H9 (cell line): ENCODE measurements at regions not wholly inside any gene's neighbourhood (a gene's known extent, or its start where the extent isn't known, plus 50 kb on each side); places are given as distances from the start of the nearest gene placed in this dataset.

Source experiments
- DNase-seq: peaks from one replicate; pipeline ENCODE4 v3.0.0-alpha.2; 2017
- H2AFZ ChIP-seq: one replicate; pipeline ENCODE4 v1.6.1; 2013; ENCODE audit warnings: mild to moderate bottlenecking, low read length, control low read depth, moderate library complexity
- H2AK5ac ChIP-seq: 2 replicates; pipeline ENCODE4 v1.6.1; 2013; ENCODE audit warnings: low read length, control low read depth, mixed read lengths; ENCODE audit not compliant: insufficient read length
- H2BK120ac ChIP-seq: one replicate; pipeline ENCODE4 v1.6.1; 2013; ENCODE audit warnings: low read depth, mild to moderate bottlenecking, low read length, control low read depth, inconsistent platforms; ENCODE audit not compliant: poor library complexity, severe bottlenecking
- H2BK12ac ChIP-seq: 2 replicates; pipeline ENCODE4 v1.6.1; 2013; ENCODE audit warnings: low read length, control low read depth, mixed read lengths, low read depth; ENCODE audit not compliant: insufficient read length
- H2BK15ac ChIP-seq: 2 replicates; pipeline ENCODE4 v1.6.1; 2013; ENCODE audit warnings: low read depth, low read length, control low read depth
- H2BK20ac ChIP-seq: one replicate; pipeline ENCODE4 v1.6.1; 2013; ENCODE audit warnings: low read depth, mild to moderate bottlenecking, low read length, control low read depth, inconsistent platforms; ENCODE audit not compliant: poor library complexity, severe bottlenecking
- H2BK5ac ChIP-seq: 2 replicates; pipeline ENCODE4 v1.6.1; 2013; ENCODE audit warnings: low read length, control low read depth, mixed read lengths; ENCODE audit not compliant: insufficient read length
- H3K14ac ChIP-seq: 2 replicates; pipeline ENCODE4 v1.6.1; 2013; ENCODE audit warnings: low read length, control low read depth; ENCODE audit not compliant: insufficient read depth
- H3K18ac ChIP-seq: 2 replicates; pipeline ENCODE4 v1.6.1; 2013; ENCODE audit warnings: low read depth, mild to moderate bottlenecking, mixed read lengths, low read length, control low read depth; ENCODE audit not compliant: insufficient read length
- H3K23ac ChIP-seq: 2 replicates; pipeline ENCODE4 v1.6.1; 2013; ENCODE audit warnings: low read length, control low read depth, mixed read lengths, low read depth; ENCODE audit not compliant: insufficient read length
- H3K23me2 ChIP-seq: 2 replicates; pipeline ENCODE4 v1.6.1; 2013; ENCODE audit warnings: low read depth, mild to moderate bottlenecking, mixed read lengths, low read length, control low read depth; ENCODE audit not compliant: insufficient read length, poor library complexity, severe bottlenecking
- H3K27ac ChIP-seq: 2 replicates; pipeline ENCODE4 v1.5.1; 2013; ENCODE audit warnings: low read length, control low read depth, mixed read lengths, low read depth; ENCODE audit not compliant: insufficient read length
- H3K27me3 ChIP-seq: 2 replicates; pipeline ENCODE4 v1.6.1; 2013; ENCODE audit warnings: low read length, control low read depth, inconsistent platforms; ENCODE audit not compliant: insufficient read depth
- H3K4ac ChIP-seq: 2 replicates; pipeline ENCODE4 v1.6.1; 2013; ENCODE audit warnings: low read depth, mild to moderate bottlenecking, control low read depth, inconsistent platforms, low read length, moderate library complexity
- H3K4me1 ChIP-seq: 2 replicates; pipeline ENCODE4 v1.6.1; 2013; ENCODE audit warnings: low read length, control low read depth, inconsistent platforms; ENCODE audit not compliant: insufficient read depth
- H3K4me2 ChIP-seq: 2 replicates; pipeline ENCODE4 v1.6.1; 2013; ENCODE audit warnings: low read length, control low read depth, mixed read lengths; ENCODE audit not compliant: insufficient read length, insufficient read depth
- H3K56ac ChIP-seq: 2 replicates; pipeline ENCODE4 v1.6.1; 2013; ENCODE audit warnings: low read depth, mild to moderate bottlenecking, mixed read lengths, low read length, control low read depth; ENCODE audit not compliant: insufficient read length
- H3K79me1 ChIP-seq: 2 replicates; pipeline ENCODE4 v1.6.1; 2013; ENCODE audit warnings: low read depth, mild to moderate bottlenecking, moderate library complexity, low read length, control low read depth, inconsistent platforms; ENCODE audit not compliant: insufficient read depth, poor library complexity, severe bottlenecking
- H3K79me2 ChIP-seq: 2 replicates; pipeline ENCODE4 v1.6.1; 2013; ENCODE audit warnings: low read length, control low read depth, inconsistent platforms; ENCODE audit not compliant: insufficient read depth
- H3K9ac ChIP-seq: 2 replicates; pipeline ENCODE4 v1.6.1; 2013; ENCODE audit warnings: low read length, control low read depth, mixed read lengths; ENCODE audit not compliant: insufficient read length; ENCODE audit errors: extremely low read depth
- H3K9me3 ChIP-seq: one replicate; pipeline ENCODE4 v1.6.1; 2013; ENCODE audit warnings: low read depth, low read length, inconsistent platforms; ENCODE audit not compliant: control insufficient read depth
- H3T11ph ChIP-seq: one replicate; pipeline ENCODE4 v1.6.1; 2013; ENCODE audit warnings: mild to moderate bottlenecking, low read length, control low read depth, inconsistent platforms
- H4K20me1 ChIP-seq: one replicate; pipeline ENCODE4 v1.6.1; 2013; ENCODE audit not compliant: control insufficient read depth, insufficient read length, insufficient read depth
- H4K5ac ChIP-seq: 2 replicates; pipeline ENCODE4 v1.6.1; 2013; ENCODE audit warnings: low read depth, mild to moderate bottlenecking, mixed read lengths, low read length, control low read depth; ENCODE audit not compliant: insufficient read length
- H4K8ac ChIP-seq: replicated peaks from 2 replicates; pipeline ENCODE4 v1.6.1; 2013; ENCODE audit warnings: low read length, control low read depth, mixed read lengths, low read depth; ENCODE audit not compliant: insufficient read length
- H4K91ac ChIP-seq: 2 replicates; pipeline ENCODE4 v1.6.1; 2013; ENCODE audit warnings: low read depth, mild to moderate bottlenecking, moderate library complexity, mixed read lengths, low read length, control low read depth; ENCODE audit not compliant: insufficient read length
- H3K27ac Mint-ChIP-seq, 3 experiments: 2 replicates in 2 of 3; 3 replicates in 1 of 3; pipeline ENCODE4 v1.8.0; 2020 to 2021; ENCODE audit warnings: mixed read lengths in 3 of 3, mild to moderate bottlenecking in 1 of 3, moderate library complexity in 1 of 3
- H3K27me3 Mint-ChIP-seq: 2 replicates; pipeline ENCODE4 v1.8.0; 2021; ENCODE audit warnings: low read depth, mild to moderate bottlenecking, moderate library complexity, mixed read lengths
- H3K36me3 Mint-ChIP-seq, 3 experiments: 2 replicates in 2 of 3; 3 replicates in 1 of 3; pipeline ENCODE4 v1.8.0; 2020 to 2021; ENCODE audit warnings: low read depth in 3 of 3, mixed read lengths in 3 of 3; ENCODE audit not compliant: insufficient read depth in 1 of 3
- H3K4me1 Mint-ChIP-seq, 2 experiments: 2 replicates each; pipeline ENCODE4 v1.8.0; 2020; ENCODE audit warnings: mixed read lengths in 2 of 2
- H3K4me3 Mint-ChIP-seq, 2 experiments: 2 replicates in 1 of 2; 3 replicates in 1 of 2; pipeline ENCODE4 v1.8.0; 2020 to 2021; ENCODE audit warnings: mild to moderate bottlenecking in 2 of 2, mixed read lengths in 2 of 2, moderate library complexity in 1 of 2
- H3K9me3 Mint-ChIP-seq, 2 experiments: 2 replicates in 1 of 2; 3 replicates in 1 of 2; pipeline ENCODE4 v1.8.0; 2020; ENCODE audit warnings: mild to moderate bottlenecking in 2 of 2, mixed read lengths in 2 of 2, moderate library complexity in 1 of 2
- CTCF ChIP-seq: fragments of 200-600 bp; sonication (generic); conservative IDR thresholded peaks from 3 replicates; pipeline ENCODE4 v1.8.0; 2021; ENCODE audit warnings: antibody characterized with exemption, mild to moderate bottlenecking
- WGBS: extraction: QIAGEN DNeasy Blood & Tissue Kit; methylation state at CpG from one replicate; pipeline ENCODE4 v1.1.7; 2013; ENCODE audit warnings: missing lambda C conversion rate, low lambda C conversion rate, mixed read lengths; ENCODE audit not compliant: insufficient read length; ENCODE audit errors: extremely low coverage; 5-methylcytosine and 5-hydroxymethylcytosine counted together

- WGBS, result no CpG with 5 or more reads among the region's 11 CpGs
- H3K4me3 Mint-ChIP-seq, result no peak overlapping the region
- H2BK120ac ChIP-seq, result no peak overlapping the region
- no peak overlapping the region for H3K4ac ChIP-seq
- no peak overlapping the region for H2BK20ac ChIP-seq
- no peak overlapping the region for H4K8ac ChIP-seq
- no peaks in the 10 kb centered on the region for H3K79me2 ChIP-seq
- no peaks in the 10 kb centered on the region for H3K4me1 ChIP-seq
- H2BK15ac ChIP-seq, result no peak overlapping the region
- H3K14ac ChIP-seq, result no peak overlapping the region
- no peak overlapping the region for H2BK5ac ChIP-seq
- H3K18ac ChIP-seq, result no peak overlapping the region
- no peak for TF ChIP-seq CTCF
- H4K91ac ChIP-seq, result no peak overlapping the region
- no peak overlapping the region for H3K4me2 ChIP-seq
- peaks cover 0 to 23% (median 2%) of the 10 kb centered on the region in 3 experiments; a peak in 3 of 7 replicates for H3K36me3 Mint-ChIP-seq
- H3K23me2 ChIP-seq, result no peaks in the 10 kb centered on the region
- no peak overlapping the region for H3K23ac ChIP-seq
- H4K5ac ChIP-seq, result no peak overlapping the region
- H2BK12ac ChIP-seq, result no peak overlapping the region
- no peak overlapping the region for H3K27ac ChIP-seq
- H3K9me3 ChIP-seq, result no peaks in the 10 kb centered on the region
- H3K9ac ChIP-seq, result no peak overlapping the region
- H3K27me3 Mint-ChIP-seq, result no peaks in the 10 kb centered on the region
- H3K4me1 Mint-ChIP-seq, result peaks cover 5 to 17% of the 10 kb centered on the region in 2 experiments
- no peak overlapping the region for H3K56ac ChIP-seq
- H3K79me1 ChIP-seq, result no peaks in the 10 kb centered on the region
- no peaks in the 10 kb centered on the region for H3K27me3 ChIP-seq
- no peak overlapping the region for H3T11ph ChIP-seq
- no peak for DNase-seq
- no peak overlapping the region for H2AK5ac ChIP-seq
- no peaks in the 10 kb centered on the region; a peak in 1 of 5 replicates for H3K9me3 Mint-ChIP-seq
- peak overlapping the region in 1 of 3 experiments; percentile 55; a peak in 1 of 7 replicates for H3K27ac Mint-ChIP-seq
- H2AFZ ChIP-seq, result no peak overlapping the region
- H4K20me1 ChIP-seq, result no peaks in the 10 kb centered on the region
These were observed 58.8 kb upstream of the PRDX6 start for GRCh38 chr1:173418107-173418985.
